K562 (cell line): ENCODE measurements at regions not wholly inside any gene's neighbourhood (a gene's known extent, or its start where the extent isn't known, plus 50 kb on each side); places are given as distances from the start of the nearest gene placed in this dataset.

Experiments used
- ELF4 ChIP-seq: fragments of 450-650 bp; formaldehyde crosslinking; IDR thresholded peaks from 2 replicates; pipeline ENCODE4 v1.4.0; 2022; ENCODE audit warnings: missing genetic modification characterization
- MXI1 ChIP-seq: IDR thresholded peaks from 2 replicates; pipeline ENCODE4 v1.6.1; 2011; ENCODE audit warnings: low read depth, mild to moderate bottlenecking, improper control_type of control experiment, low read length
- TCF7 ChIP-seq: sonication (generic); IDR thresholded peaks from 2 replicates; pipeline ENCODE4 v1.6.1; 2016; ENCODE audit warnings: antibody characterized with exemption, borderline replicate concordance
- ZBTB8A ChIP-seq: fragments of 450-650 bp; IDR thresholded peaks from 2 replicates; pipeline ENCODE4 v1.6.1; 2018; ENCODE audit warnings: mild to moderate bottlenecking, moderate library complexity; ENCODE audit not compliant: partially characterized antibody

DNA sequence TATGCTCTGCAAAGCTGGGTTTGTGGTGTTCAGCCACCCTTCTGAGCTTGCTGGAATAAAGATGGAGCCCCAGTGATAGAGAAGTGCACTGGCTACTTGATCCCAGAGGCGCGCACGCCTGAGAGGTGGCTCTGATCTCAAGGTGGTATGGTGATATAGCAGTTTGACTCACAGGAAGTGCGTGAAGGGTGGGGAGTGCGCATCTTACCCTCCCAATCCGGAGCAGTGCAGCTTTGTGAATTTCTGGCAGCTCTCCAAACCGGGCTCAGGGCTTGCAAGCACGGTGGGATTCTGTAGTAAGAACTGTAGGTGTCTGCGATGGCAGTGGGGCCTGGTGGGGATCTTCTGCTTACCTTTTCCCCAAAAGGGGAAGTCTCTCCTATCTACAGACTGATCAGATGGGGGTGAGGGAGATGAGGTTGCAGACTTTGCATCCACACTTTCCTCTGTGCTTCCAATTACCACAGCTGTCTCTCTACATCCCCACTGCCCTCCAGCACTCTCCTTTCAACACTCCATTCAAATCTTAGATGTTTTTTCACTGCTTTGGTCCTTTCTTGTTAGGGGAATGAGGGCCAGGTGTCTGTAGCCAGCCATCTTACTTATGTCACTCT, 197.4 kb upstream of the SLC38A2 start:
- TF ChIP-seq ELF4 (CRISPR knock-in tag) (no peak), TCF7 (no peak), ZBTB8A (no peak), MXI1 (no peak)
